Heart right ventricle (tissue), 16 donors: ENCODE measurements at regions not wholly inside any gene's neighbourhood (a gene's known extent, or its start where the extent isn't known, plus 50 kb on each side); places are given as distances from the start of the nearest gene placed in this dataset.

ENCODE experiments used
- ATAC-seq, 8 donors: fragments of 200-7000 bp; cut with Tn5 transposase; one replicate each; pipeline ENCODE4 v1.9.1; 2020; ENCODE audit warnings: mild to moderate bottlenecking in 8 of 8, moderate library complexity in 8 of 8, moderate number of reproducible peaks in 1 of 8
- DNase-seq, 2 donors: peaks; one replicate each; pipeline ENCODE4 v3.0.0-alpha.2; 2020
- H3K27ac ChIP-seq, 10 donors: fragments of 200-600 bp; sonication (generic) in 2 of 10; one replicate each; pipeline versions ENCODE4 v1.5.0 to v1.8.0; 2020 to 2022; ENCODE audit warnings: mild to moderate bottlenecking in 3 of 10
- H3K27me3 ChIP-seq, 7 donors: fragments of 200-600 bp; one replicate each; pipeline ENCODE4 v1.8.0; 2021 to 2022; ENCODE audit warnings: mild to moderate bottlenecking in 2 of 7
- H3K36me3 ChIP-seq, 9 donors: fragments of 200-600 bp; sonication (generic) in 1 of 9; one replicate each; pipeline versions ENCODE4 v1.5.0 to v1.8.0; 2020 to 2022; ENCODE audit warnings: mild to moderate bottlenecking in 2 of 9
- H3K4me1 ChIP-seq, 9 donors: fragments of 200-600 bp; sonication (generic) in 1 of 9; one replicate each; pipeline versions ENCODE4 v1.5.0 to v1.8.0; 2020 to 2022; ENCODE audit warnings: mild to moderate bottlenecking in 4 of 9
- H3K4me3 ChIP-seq, 10 donors: fragments of 200-600 bp; sonication (generic) in 2 of 10; one replicate each; pipeline versions ENCODE4 v1.5.0 to v1.8.0; 2020 to 2022; ENCODE audit warnings: mild to moderate bottlenecking in 7 of 10, moderate library complexity in 2 of 10
- H3K9me3 ChIP-seq, 11 donors: fragments of 200-600 bp in 10 of 11; sonication (generic) in 2 of 11; one replicate each; pipeline versions ENCODE4 v1.5.0 to v1.8.0; 2013 to 2022; ENCODE audit warnings: mild to moderate bottlenecking in 2 of 11, control low read depth in 1 of 11, moderate library complexity in 1 of 11
- WGBS, 2 donors: extraction: QIAGEN DNeasy Blood & Tissue Kit; methylation state at CpG; one replicate each; pipeline ENCODE4 v1.1.7; 2013; ENCODE audit warnings: inconsistent platforms in 1 of 2; 5-methylcytosine and 5-hydroxymethylcytosine counted together
- intact Hi-C, 10 donors: fragments of 100-400 bp; cut with DNase I; formaldehyde crosslinking; loops; one replicate each; pipeline versions ENCODE4 v1.11.1 to v1.14.2; 2022
- TF ChIP-seq, protein P1 (sequence below), 9 donors: fragments of 200-600 bp; sonication (generic) in 2 of 9; IDR thresholded peaks; one replicate each; pipeline versions ENCODE4 v1.5.0 to v1.8.0; 2021 to 2022; ENCODE audit warnings: antibody characterized with exemption in 9 of 9, mild to moderate bottlenecking in 5 of 9, moderate library complexity in 1 of 9
- donor health status: Arrhythmogenic right ventricular cardiomyopathy.
- donor health status: ischemic (EF 13 %, LVEDD 7.1; RV severe dilation, severe dysfunction).
- donor health status: healthy with polysubstance abuse.
- donor health status: DM: no; HTN: yes; CAD: no.
- donor health status: DM: no; HTN: no; CAD: no.
- donor health status: ischemic (EF 25% LVEDD 6.9; RV normal size, moderate dysfunction).
- donor health status: ischemic (EF 25% LVEDD 5.7; RV mildly dilated, moderate dysfunction).
- donor health status: healthy.
- donor health status: DM: yes; HTN: yes; CAD: no.
- donor health status: Ischemic cardiomyopathy.
- donor health status: ischemic (EF 35%, LVEDD 5.7; RV mildly dilated, moderate dysfunction).
- donor health status: nonischemic (EF 11% LVEDD 7.7; RV severe dilation, severe dysfunction).
- donor health status: DM: yes; HTN: yes; CAD: no.
- donor health status: PGD.
- donor health status: ischemic (EF 29% LVEDD 5.4; RV normal size, mild dysfunction).
- donor health status: nonischemic (EF 23%, LVEDD 6.1; RV moderate dilation, normal function).

DNA sequence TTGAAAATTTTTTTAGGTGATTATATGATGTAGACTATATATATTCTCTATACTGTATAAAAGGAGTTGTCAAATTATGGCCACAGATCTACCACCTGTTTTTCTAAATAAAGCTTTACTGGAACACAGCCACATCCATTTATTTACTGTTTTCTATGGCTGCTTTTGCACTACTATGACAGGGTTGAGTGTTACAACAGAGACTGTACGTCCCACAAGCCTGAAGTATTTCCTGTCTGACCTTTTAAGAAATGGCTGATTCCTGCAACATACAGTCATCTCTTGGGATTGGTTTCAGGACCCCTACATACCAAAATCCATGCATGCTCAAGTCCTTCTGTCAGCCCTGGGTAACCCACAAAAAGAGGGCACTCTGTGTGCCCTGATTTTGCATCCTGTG is 508.3 kb downstream of the TSN start:
- H3K4me1 ChIP-seq, result peaks cover 0 to 13% (median 0%) of the 10 kb centered on the region in 9 donors
- H3K27me3 ChIP-seq, result peaks cover 0 to 3% (median 0%) of the 10 kb centered on the region in 7 donors
- H3K27ac ChIP-seq, result no peak overlapping the region
- intact Hi-C loops, result no loop called here
- ATAC-seq (no peak), DNase-seq (no peak)
- no peaks in the 10 kb centered on the region for H3K9me3 ChIP-seq
- H3K4me3 ChIP-seq, result no peak overlapping the region
- WGBS, 2 donors, result 30 to 35% methylated on average over 1 of the region's 1 CpG
- no peaks in the 10 kb centered on the region for H3K36me3 ChIP-seq
- TF ChIP-seq, protein P1, sequence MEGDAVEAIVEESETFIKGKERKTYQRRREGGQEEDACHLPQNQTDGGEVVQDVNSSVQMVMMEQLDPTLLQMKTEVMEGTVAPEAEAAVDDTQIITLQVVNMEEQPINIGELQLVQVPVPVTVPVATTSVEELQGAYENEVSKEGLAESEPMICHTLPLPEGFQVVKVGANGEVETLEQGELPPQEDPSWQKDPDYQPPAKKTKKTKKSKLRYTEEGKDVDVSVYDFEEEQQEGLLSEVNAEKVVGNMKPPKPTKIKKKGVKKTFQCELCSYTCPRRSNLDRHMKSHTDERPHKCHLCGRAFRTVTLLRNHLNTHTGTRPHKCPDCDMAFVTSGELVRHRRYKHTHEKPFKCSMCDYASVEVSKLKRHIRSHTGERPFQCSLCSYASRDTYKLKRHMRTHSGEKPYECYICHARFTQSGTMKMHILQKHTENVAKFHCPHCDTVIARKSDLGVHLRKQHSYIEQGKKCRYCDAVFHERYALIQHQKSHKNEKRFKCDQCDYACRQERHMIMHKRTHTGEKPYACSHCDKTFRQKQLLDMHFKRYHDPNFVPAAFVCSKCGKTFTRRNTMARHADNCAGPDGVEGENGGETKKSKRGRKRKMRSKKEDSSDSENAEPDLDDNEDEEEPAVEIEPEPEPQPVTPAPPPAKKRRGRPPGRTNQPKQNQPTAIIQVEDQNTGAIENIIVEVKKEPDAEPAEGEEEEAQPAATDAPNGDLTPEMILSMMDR (IDR thresholded peaks at IDR 0.05), result no peak

DNA sequence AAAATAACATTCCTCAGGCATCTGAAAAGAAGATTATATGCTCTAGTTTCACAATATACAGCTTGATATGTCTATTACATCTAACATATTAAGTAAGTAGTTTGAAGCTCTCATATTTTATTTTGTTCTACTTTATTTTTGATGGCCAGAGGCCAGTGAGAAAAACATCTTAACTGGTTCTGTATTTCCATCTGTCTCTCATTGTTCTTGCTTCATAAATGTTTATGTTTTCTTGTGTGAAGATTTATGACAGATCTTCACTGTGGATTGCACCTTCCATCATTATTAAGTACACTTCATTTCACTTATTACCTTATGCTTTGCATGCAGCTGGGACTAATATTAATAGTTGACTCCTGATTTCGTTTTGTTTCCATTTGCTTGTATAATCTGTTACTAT is 511.2 kb downstream of the TSN start:
- Histone ChIP-seq H3K4me1 (peaks cover 0 to 10% (median 0%) of the 10 kb centered on the region in 9 donors), H3K4me3 (no peak overlapping the region), H3K36me3 (no peaks in the 10 kb centered on the region), H3K9me3 (no peaks in the 10 kb centered on the region), H3K27ac (no peak overlapping the region), H3K27me3 (peaks cover 0 to 10% (median 0%) of the 10 kb centered on the region in 7 donors)
- TF ChIP-seq, protein P1 (IDR thresholded peaks at IDR 0.05), result no peak
- WGBS, 2 donors, result 59 to 73% methylated on average over 1 of the region's 1 CpG
- intact Hi-C loops, result no loop called here
- ATAC-seq (no peak), DNase-seq (no peak)

DNA sequence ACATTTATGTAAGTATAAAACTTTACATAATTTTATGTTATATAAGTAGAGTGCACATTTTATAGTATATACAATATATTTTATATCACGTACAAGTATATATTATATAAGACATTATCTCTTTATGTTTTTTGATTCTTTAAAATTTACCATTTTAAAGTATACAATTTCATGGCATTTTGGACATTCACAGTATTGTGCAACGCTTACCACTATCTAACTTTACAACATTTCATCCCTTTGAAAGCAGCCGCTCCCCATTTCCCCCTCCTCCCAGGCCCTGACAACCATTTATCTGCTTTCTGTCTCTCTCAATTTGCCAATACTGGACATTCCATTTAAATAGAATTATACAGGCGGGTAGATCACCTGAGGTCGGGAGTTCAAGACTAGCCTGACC is 512.5 kb downstream of the TSN start:
- 95 to 97% methylated on average over 5 of the region's 5 CpGs for WGBS, 2 donors
- H3K27me3 ChIP-seq, result peaks cover 0 to 19% (median 0%) of the 10 kb centered on the region in 7 donors
- no peak for ATAC-seq
- TF ChIP-seq, protein P1 (IDR thresholded peaks at IDR 0.05), result no peak
- intact Hi-C loops, result no loop called here
- no peaks in the 10 kb centered on the region for H3K4me1 ChIP-seq
- H3K27ac ChIP-seq, result no peak overlapping the region
- no peak overlapping the region for H3K4me3 ChIP-seq
- no peak for DNase-seq
- H3K36me3 ChIP-seq, result no peaks in the 10 kb centered on the region
- H3K9me3 ChIP-seq, result no peaks in the 10 kb centered on the region

DNA sequence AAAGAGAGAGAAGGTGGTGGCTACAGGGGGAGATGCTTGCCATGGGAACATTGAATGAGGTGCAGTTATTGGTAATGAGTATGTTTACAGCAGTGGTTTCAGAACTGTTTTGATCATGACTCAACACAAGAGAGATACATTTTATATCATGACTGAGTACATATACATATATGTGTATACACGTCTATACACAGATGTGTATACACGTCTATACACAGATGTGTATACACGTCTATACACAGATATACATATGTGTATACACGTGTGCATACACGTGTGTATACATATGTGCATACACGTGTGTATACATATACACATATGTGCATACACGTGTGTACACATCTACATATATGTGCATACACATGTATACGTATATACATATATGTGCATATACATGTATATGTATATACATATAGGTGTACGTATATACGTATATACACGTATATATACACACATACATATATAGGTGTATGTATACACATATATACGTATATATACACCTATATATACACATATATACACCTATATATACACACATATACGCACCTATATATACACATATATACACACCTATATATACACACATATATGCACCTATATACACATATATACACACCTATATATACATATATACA is 518.5 kb downstream of the TSN start:
- peaks cover 0 to 15% (median 0%) of the 10 kb centered on the region in 7 donors for H3K27me3 ChIP-seq
- peaks cover 0 to 6% (median 0%) of the 10 kb centered on the region in 11 donors for H3K9me3 ChIP-seq
- TF ChIP-seq, protein P1 (IDR thresholded peaks at IDR 0.05), result no peak
- H3K36me3 ChIP-seq, result no peaks in the 10 kb centered on the region
- ATAC-seq, result no peak
- 89 to 90% methylated on average over 11 of the region's 13 CpGs for WGBS, 2 donors
- no peak overlapping the region for H3K4me3 ChIP-seq
- DNase-seq, result no peak
- H3K4me1 ChIP-seq, result no peaks in the 10 kb centered on the region
- H3K27ac ChIP-seq, result no peak overlapping the region
- intact Hi-C loops, result no loop called here
